Astrocyte (in vitro differentiated cells and primary cell): ENCODE measurements at regions not wholly inside any gene's neighbourhood (a gene's known extent, or its start where the extent isn't known, plus 50 kb on each side); places are given as distances from the start of the nearest gene placed in this dataset.
"Not testable (repeated sequence)": the region's sequence is repeated elsewhere in the genome, so short reads cannot be mapped to it uniquely, and the experiment has no call there.

Experiments
- EZH2 ChIP-seq: IDR thresholded peaks from 2 replicates; pipeline ENCODE4 v1.6.1; 2012; ENCODE audit warnings: mild to moderate bottlenecking, low read length, inconsistent platforms; ENCODE audit not compliant: insufficient read depth
- TF ChIP-seq, protein P1 (sequence below): IDR thresholded peaks from 2 replicates; pipeline ENCODE4 v1.5.1; 2011; ENCODE audit warnings: low read depth, mild to moderate bottlenecking, inconsistent platforms, low read length, moderate library complexity; ENCODE audit not compliant: insufficient read depth

DNA sequence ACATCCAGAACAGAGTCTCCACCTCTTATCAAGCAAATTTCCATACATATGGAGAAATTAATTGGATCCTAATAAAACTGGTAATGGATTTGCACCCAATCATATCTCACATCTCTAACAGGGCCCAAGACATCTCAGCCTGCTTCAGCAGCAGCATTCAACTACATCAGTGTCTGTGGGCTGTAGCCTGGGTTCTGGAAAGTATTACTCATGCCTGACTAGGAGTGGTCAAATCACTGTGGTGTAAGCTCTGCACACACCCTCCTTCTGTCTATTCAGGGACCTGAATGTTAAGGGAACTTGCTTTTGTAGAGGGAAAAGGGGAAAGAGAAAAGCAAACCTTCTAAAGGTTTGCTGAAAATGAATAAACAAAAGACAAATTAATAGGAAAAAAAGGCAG lies 607.7 kb downstream of the RPIA start:
- TF ChIP-seq, protein P1, sequence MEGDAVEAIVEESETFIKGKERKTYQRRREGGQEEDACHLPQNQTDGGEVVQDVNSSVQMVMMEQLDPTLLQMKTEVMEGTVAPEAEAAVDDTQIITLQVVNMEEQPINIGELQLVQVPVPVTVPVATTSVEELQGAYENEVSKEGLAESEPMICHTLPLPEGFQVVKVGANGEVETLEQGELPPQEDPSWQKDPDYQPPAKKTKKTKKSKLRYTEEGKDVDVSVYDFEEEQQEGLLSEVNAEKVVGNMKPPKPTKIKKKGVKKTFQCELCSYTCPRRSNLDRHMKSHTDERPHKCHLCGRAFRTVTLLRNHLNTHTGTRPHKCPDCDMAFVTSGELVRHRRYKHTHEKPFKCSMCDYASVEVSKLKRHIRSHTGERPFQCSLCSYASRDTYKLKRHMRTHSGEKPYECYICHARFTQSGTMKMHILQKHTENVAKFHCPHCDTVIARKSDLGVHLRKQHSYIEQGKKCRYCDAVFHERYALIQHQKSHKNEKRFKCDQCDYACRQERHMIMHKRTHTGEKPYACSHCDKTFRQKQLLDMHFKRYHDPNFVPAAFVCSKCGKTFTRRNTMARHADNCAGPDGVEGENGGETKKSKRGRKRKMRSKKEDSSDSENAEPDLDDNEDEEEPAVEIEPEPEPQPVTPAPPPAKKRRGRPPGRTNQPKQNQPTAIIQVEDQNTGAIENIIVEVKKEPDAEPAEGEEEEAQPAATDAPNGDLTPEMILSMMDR: not testable (repeated sequence)
- not testable (repeated sequence) for TF ChIP-seq EZH2
